IMR-90 (cell line): ENCODE measurements at regions not wholly inside any gene's neighbourhood (a gene's known extent, or its start where the extent isn't known, plus 50 kb on each side); places are given as distances from the start of the nearest gene placed in this dataset.

Source experiments
- ATAC-seq: fragments of 200-7000 bp; cut with Tn5 transposase; 2 replicates; pipeline ENCODE4 v1.9.1; 2020; ENCODE audit warnings: low read depth, mild to moderate bottlenecking, moderate library complexity
- BruUV-seq: library from RNA; stranded (reverse); fragments of 400-500 nt; replicated peaks from 2 replicates; lab custom pipeline; 2021; lab: Mats Ljungman, UMichigan
- CTCF ChIA-PET: fragments of 300-600 bp; formaldehyde crosslinking; extraction: SDS; loops from one replicate; lab custom pipeline; 2021; ENCODE audit warnings: antibody characterized with exemption; lab: Yijun Ruan, JAX
- POLR2A ChIA-PET: fragments of 300-600 bp; sonication (Branson Sonifier 250); formaldehyde crosslinking; loops from one replicate; lab custom pipeline; 2022; ENCODE audit warnings: antibody characterized with exemption; ENCODE audit not compliant: unreplicated experiment; lab: Charles Lee
- DNase-seq: peaks from one replicate; pipeline ENCODE4 v3.0.0; 2013
- H2AFZ ChIP-seq: replicated peaks from 2 replicates; pipeline ENCODE3; 2013; ENCODE audit warnings: low read length, mild to moderate bottlenecking; ENCODE audit not compliant: poor library complexity
- H2AK5ac ChIP-seq: 2 replicates; pipeline ENCODE4 v1.6.1; 2013; ENCODE audit warnings: low read depth, low read length, inconsistent platforms
- H2AK9ac ChIP-seq: replicated peaks from 2 replicates; pipeline ENCODE3; 2013; ENCODE audit warnings: mild to moderate bottlenecking, low read depth, low read length, moderate library complexity; ENCODE audit not compliant: poor library complexity
- H2BK120ac ChIP-seq: 2 replicates; pipeline ENCODE4 v1.6.1; 2013; ENCODE audit warnings: low read depth, low read length, inconsistent platforms
- H2BK15ac ChIP-seq: 3 replicates; pipeline ENCODE4 v1.6.1; 2013; ENCODE audit warnings: low read depth, low read length, inconsistent platforms
- H2BK20ac ChIP-seq: 2 replicates; pipeline ENCODE4 v1.6.1; 2013; ENCODE audit warnings: low read depth, mild to moderate bottlenecking, inconsistent platforms, low read length, moderate library complexity
- H2BK5ac ChIP-seq: 2 replicates; pipeline ENCODE4 v1.6.1; 2013; ENCODE audit warnings: mild to moderate bottlenecking, low read depth, low read length, inconsistent platforms; ENCODE audit not compliant: poor library complexity, severe bottlenecking
- H3K14ac ChIP-seq: replicated peaks from 2 replicates; pipeline ENCODE4 v1.6.1; 2013; ENCODE audit warnings: low read depth, low read length, inconsistent platforms
- H3K18ac ChIP-seq: 2 replicates; pipeline ENCODE4 v1.6.1; 2013; ENCODE audit warnings: low read depth, low read length, control low read depth
- H3K23ac ChIP-seq: 2 replicates; pipeline ENCODE4 v1.6.1; 2013; ENCODE audit warnings: low read depth, low read length, inconsistent platforms
- H3K27ac ChIP-seq: 2 replicates; pipeline ENCODE4 v1.5.1; 2013; ENCODE audit warnings: mild to moderate bottlenecking, control low read depth, low read length; ENCODE audit not compliant: insufficient read depth
- H3K27me3 ChIP-seq: 2 replicates; pipeline ENCODE4 v1.6.1; 2013; ENCODE audit warnings: low read length; ENCODE audit not compliant: control insufficient read depth, insufficient read depth
- H3K36me3 ChIP-seq: 2 replicates; pipeline ENCODE4 v1.6.1; 2013; ENCODE audit warnings: low read length, mixed read lengths; ENCODE audit not compliant: control insufficient read depth, insufficient read depth
- H3K4ac ChIP-seq: 2 replicates; pipeline ENCODE4 v1.6.1; 2013; ENCODE audit warnings: low read depth, low read length, inconsistent platforms
- H3K4me1 ChIP-seq: 2 replicates; pipeline ENCODE4 v1.6.1; 2013; ENCODE audit warnings: low read length, mixed read lengths; ENCODE audit not compliant: control insufficient read depth, insufficient read depth
- H3K4me2 ChIP-seq: 2 replicates; pipeline ENCODE4 v1.6.1; 2013; ENCODE audit warnings: low read depth, mild to moderate bottlenecking, control low read depth, low read length, moderate library complexity
- H3K4me3 ChIP-seq: 2 replicates; pipeline ENCODE4 v1.5.1; 2013; ENCODE audit warnings: low read depth, mild to moderate bottlenecking, control low read depth, low read length, moderate library complexity; ENCODE audit not compliant: insufficient read depth
- H3K56ac ChIP-seq: 2 replicates; pipeline ENCODE4 v1.6.1; 2013; ENCODE audit warnings: low read length, inconsistent platforms; ENCODE audit not compliant: insufficient read depth; ENCODE audit errors: extremely low read depth
- H3K79me1 ChIP-seq, 2 experiments: 2 replicates each; pipeline ENCODE4 v1.6.1; 2013; ENCODE audit warnings: low read length in 2 of 2, inconsistent platforms in 1 of 2, low read depth in 1 of 2
- H3K9ac ChIP-seq: 2 replicates; pipeline ENCODE4 v1.6.1; 2013; ENCODE audit warnings: low read depth, low read length, control low read depth
- H3K9me1 ChIP-seq: 2 replicates; pipeline ENCODE4 v1.6.1; 2013; ENCODE audit warnings: low read length, inconsistent platforms; ENCODE audit not compliant: insufficient read depth
- H3K9me3 ChIP-seq: 2 replicates; pipeline ENCODE4 v1.6.1; 2013; ENCODE audit warnings: low read length; ENCODE audit not compliant: control insufficient read depth, insufficient read depth
- H4K20me1 ChIP-seq: 2 replicates; pipeline ENCODE4 v1.6.1; 2013; ENCODE audit warnings: low read length, inconsistent platforms; ENCODE audit not compliant: insufficient read depth
- H4K5ac ChIP-seq: 2 replicates; pipeline ENCODE4 v1.6.1; 2013; ENCODE audit warnings: mild to moderate bottlenecking, low read depth, low read length, control low read depth
- H4K8ac ChIP-seq, 2 experiments: 2 replicates each; pipeline ENCODE4 v1.6.1; 2013; ENCODE audit warnings: low read depth in 2 of 2, low read length in 2 of 2, control low read depth in 1 of 2, inconsistent platforms in 1 of 2
- H4K91ac ChIP-seq: 2 replicates; pipeline ENCODE4 v1.6.1; 2013; ENCODE audit warnings: low read depth, low read length, inconsistent platforms; ENCODE audit not compliant: insufficient read depth
- BHLHE40 ChIP-seq: fragments of 150-350 bp; IDR thresholded peaks from 2 replicates; pipeline ENCODE4 v1.6.1; 2016; ENCODE audit warnings: mild to moderate bottlenecking, low read depth, low read length
- CHD1 ChIP-seq: IDR thresholded peaks from 2 replicates; pipeline ENCODE4 v1.6.1; 2012; ENCODE audit warnings: low read depth, low read length, improper control_type of control experiment
- FOS ChIP-seq: fragments of 150-350 bp; IDR thresholded peaks from 2 replicates; pipeline ENCODE4 v1.6.1; 2016; ENCODE audit warnings: low read depth, low read length
- MAFK ChIP-seq: IDR thresholded peaks from 2 replicates; pipeline ENCODE4 v1.6.1; 2012; ENCODE audit warnings: low read depth, low read length, improper control_type of control experiment
- MAZ ChIP-seq: IDR thresholded peaks from 2 replicates; pipeline ENCODE4 v1.6.1; 2012; ENCODE audit warnings: low read depth, mild to moderate bottlenecking, low read length, improper control_type of control experiment, moderate library complexity, borderline replicate concordance
- MXI1 ChIP-seq: IDR thresholded peaks from 2 replicates; pipeline ENCODE4 v1.6.1; 2012; ENCODE audit warnings: low read depth, mild to moderate bottlenecking, low read length, moderate library complexity, borderline replicate concordance
- NFE2L2 ChIP-seq: fragments of 150-350 bp; IDR thresholded peaks from 2 replicates; pipeline ENCODE4 v1.6.1; 2016; ENCODE audit warnings: low read depth, mild to moderate bottlenecking, low read length
- RFX5 ChIP-seq: IDR thresholded peaks from 2 replicates; pipeline ENCODE4 v1.8.0; 2012; ENCODE audit warnings: low read depth, mild to moderate bottlenecking, low read length, moderate library complexity
- WGBS, 2 experiments: methylation state at CpG; one replicate each; pipeline versions ENCODE4 v1.1.5 to v1.1.7; 2013; ENCODE audit warnings: missing lambda C conversion rate in 2 of 2; ENCODE audit not compliant: insufficient read length in 1 of 2; ENCODE audit errors: extremely low coverage in 2 of 2; 5-methylcytosine and 5-hydroxymethylcytosine counted together
- dilution Hi-C: fragments of 300-500 bp; cut with HindIII; formaldehyde crosslinking; loops from one replicate; pipeline ENCODE4 v1.14.3; 2018; ENCODE audit warnings: low sequenced_read_pairs; ENCODE audit not compliant: unreplicated experiment
- in situ Hi-C: fragments of 300-500 bp; cut with MboI; formaldehyde crosslinking; loops from 3 replicates; pipeline ENCODE4 v1.14.3; 2019; ENCODE audit warnings: low sequenced_read_pairs, inconsistent platforms, mixed read lengths
- intact Hi-C: fragments of 100-400 bp; cut with micrococcal nuclease; formaldehyde crosslinking; loops from 2 replicates; pipeline ENCODE4 v1.10.0; 2022
- TF ChIP-seq, protein P1 (sequence below): fragments of 150-350 bp; IDR thresholded peaks from 2 replicates; pipeline ENCODE4 v1.6.1; 2017; ENCODE audit warnings: mild to moderate bottlenecking, antibody characterized with exemption, low read length, low read depth

DNA sequence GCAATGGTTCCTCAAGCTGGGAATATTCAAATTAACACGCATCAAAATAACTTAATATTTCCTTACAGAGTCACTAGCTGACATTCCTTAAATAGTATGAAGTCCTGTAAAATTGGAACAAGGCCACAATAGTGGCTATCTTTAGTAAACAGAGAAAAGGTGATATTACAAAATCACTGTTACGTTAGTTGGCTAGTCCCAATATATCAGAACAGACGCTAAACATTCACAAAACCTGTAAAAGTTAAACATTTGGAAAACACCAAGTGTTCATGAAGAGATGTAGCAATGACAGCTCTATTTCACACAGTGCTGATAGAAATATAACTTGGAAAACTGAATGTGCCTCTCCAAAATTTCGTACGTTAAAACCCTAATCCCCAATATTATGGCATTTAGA, 61.0 kb upstream of the FAM47C start:
- no peak overlapping the region for H3K18ac ChIP-seq
- no peak overlapping the region for H2AFZ ChIP-seq
- H4K5ac ChIP-seq = no peak overlapping the region
- H3K9me1 ChIP-seq = no peaks in the 10 kb centered on the region
- in situ Hi-C loops (no loop called here), intact Hi-C loops (no loop called here), dilution Hi-C loops (no loop called here)
- no peak overlapping the region for H2AK5ac ChIP-seq
- no peak overlapping the region for H3K4me2 ChIP-seq
- no peak overlapping the region for H3K9ac ChIP-seq
- no TSS peak for BruUV-seq
- no peaks in the 10 kb centered on the region for H3K27me3 ChIP-seq
- no peak overlapping the region for H3K4me3 ChIP-seq
- no peak for ATAC-seq
- no peak overlapping the region for H3K27ac ChIP-seq
- no peaks in the 10 kb centered on the region for H4K20me1 ChIP-seq
- no peak overlapping the region for H3K23ac ChIP-seq
- H2BK15ac ChIP-seq = no peak overlapping the region
- H4K8ac ChIP-seq = no peak overlapping the region
- TF ChIP-seq, protein P1, sequence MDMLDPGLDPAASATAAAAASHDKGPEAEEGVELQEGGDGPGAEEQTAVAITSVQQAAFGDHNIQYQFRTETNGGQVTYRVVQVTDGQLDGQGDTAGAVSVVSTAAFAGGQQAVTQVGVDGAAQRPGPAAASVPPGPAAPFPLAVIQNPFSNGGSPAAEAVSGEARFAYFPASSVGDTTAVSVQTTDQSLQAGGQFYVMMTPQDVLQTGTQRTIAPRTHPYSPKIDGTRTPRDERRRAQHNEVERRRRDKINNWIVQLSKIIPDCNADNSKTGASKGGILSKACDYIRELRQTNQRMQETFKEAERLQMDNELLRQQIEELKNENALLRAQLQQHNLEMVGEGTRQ = no peak
- TF ChIP-seq MXI1 (no peak), CHD1 (no peak), NFE2L2 (no peak), MAZ (no peak), MAFK (no peak), BHLHE40 (no peak), FOS (no peak), RFX5 (no peak)
- H2AK9ac ChIP-seq = no peak overlapping the region
- H2BK120ac ChIP-seq = no peak overlapping the region
- no peak overlapping the region for H3K14ac ChIP-seq
- CTCF ChIA-PET = no interaction called here
- DNase-seq = no peak
- POLR2A ChIA-PET = no interaction called here
- no peak overlapping the region for H2BK5ac ChIP-seq
- no peak overlapping the region for H4K91ac ChIP-seq
- H3K4ac ChIP-seq = no peak overlapping the region
- no peaks in the 10 kb centered on the region for H3K79me1 ChIP-seq
- no CpG with 5 or more reads among the region's 5 CpGs for WGBS, 2 experiments
- no peak overlapping the region for H2BK20ac ChIP-seq
- no peaks in the 10 kb centered on the region for H3K4me1 ChIP-seq
- no peaks in the 10 kb centered on the region for H3K9me3 ChIP-seq
- H3K36me3 ChIP-seq = no peaks in the 10 kb centered on the region
- H3K56ac ChIP-seq = no peak overlapping the region
